CD14-positive monocyte (primary cell): ENCODE measurements at regions not wholly inside any gene's neighbourhood (a gene's known extent, or its start where the extent isn't known, plus 50 kb on each side); places are given as distances from the start of the nearest gene placed in this dataset.

Source experiments
- DNase-seq, 3 donors: peaks; one replicate each; pipeline ENCODE4 v3.0.0-alpha.2; 2011 to 2022
- H2AFZ ChIP-seq: 2 replicates; pipeline ENCODE4 v1.6.0; 2012; ENCODE audit warnings: mild to moderate bottlenecking, low read depth, low read length, inconsistent platforms; ENCODE audit not compliant: insufficient read depth, poor library complexity, severe bottlenecking
- H3K27ac ChIP-seq, 2 donors: 1 replicate in 1 of 2; 2 replicates in 1 of 2; pipeline ENCODE4 v1.5.1; 2012 to 2013; ENCODE audit warnings: low read length in 2 of 2, control low read depth in 1 of 2, inconsistent platforms in 1 of 2, low read depth in 1 of 2, mild to moderate bottlenecking in 1 of 2
- H3K27me3 ChIP-seq, 2 donors: one replicate each; pipeline versions ENCODE4 v1.6.0 to v1.6.1; 2011 to 2013; ENCODE audit warnings: low read length in 2 of 2; ENCODE audit not compliant: control insufficient read depth in 2 of 2, insufficient read depth in 2 of 2
- H3K36me3 ChIP-seq, 2 donors: replicated peaks in 1 of 2; 1 replicate in 1 of 2; 2 replicates in 1 of 2; pipeline versions ENCODE4 v1.5.1 to v1.6.1; 2012 to 2013; ENCODE audit warnings: low read length in 2 of 2, control low read depth in 1 of 2, inconsistent platforms in 1 of 2, mild to moderate bottlenecking in 1 of 2; ENCODE audit not compliant: insufficient read depth in 2 of 2, control insufficient read depth in 1 of 2
- H3K4me1 ChIP-seq, 2 donors: 1 replicate in 1 of 2; 2 replicates in 1 of 2; pipeline versions ENCODE4 v1.5.1 to v1.6.1; 2012 to 2013; ENCODE audit warnings: low read length in 2 of 2, control low read depth in 1 of 2, inconsistent platforms in 1 of 2, mild to moderate bottlenecking in 1 of 2, moderate library complexity in 1 of 2; ENCODE audit not compliant: insufficient read depth in 2 of 2, control insufficient read depth in 1 of 2
- H3K4me2 ChIP-seq: replicated peaks from 2 replicates; pipeline ENCODE3; 2012; ENCODE audit warnings: low read length, moderate library complexity, mild to moderate bottlenecking; ENCODE audit not compliant: poor library complexity, severe bottlenecking; ENCODE audit errors: extremely low read depth
- H3K4me3 ChIP-seq, 3 experiments: fragments of 200-600 bp in 1 of 3; sonication (generic) in 1 of 3; replicated peaks in 1 of 3; 1 replicate in 2 of 3; 2 replicates in 1 of 3; pipeline ENCODE4 v1.5.1; 2011 to 2013; ENCODE audit warnings: low read length in 3 of 3, mild to moderate bottlenecking in 3 of 3, control low read depth in 2 of 3, low read depth in 2 of 3, inconsistent platforms in 1 of 3, moderate library complexity in 1 of 3
- H3K79me2 ChIP-seq: 2 replicates; pipeline ENCODE4 v1.6.0; 2012; ENCODE audit warnings: mild to moderate bottlenecking, control low read depth, inconsistent platforms, low read length, moderate library complexity; ENCODE audit not compliant: insufficient read depth
- H3K9ac ChIP-seq: 2 replicates; pipeline ENCODE4 v1.6.0; 2017; ENCODE audit warnings: low read length, mild to moderate bottlenecking; ENCODE audit not compliant: insufficient read depth, poor library complexity, severe bottlenecking
- H3K9me3 ChIP-seq, 2 donors: replicated peaks in 1 of 2; 1 replicate in 1 of 2; 2 replicates in 1 of 2; pipeline versions ENCODE4 v1.5.1 to v1.6.1; 2012 to 2013; ENCODE audit warnings: low read length in 2 of 2, control low read depth in 1 of 2; ENCODE audit not compliant: control insufficient read depth in 1 of 2, insufficient read depth in 1 of 2
- H4K20me1 ChIP-seq: 2 replicates; pipeline ENCODE4 v1.6.0; 2012; ENCODE audit warnings: mild to moderate bottlenecking, low read length, control low read depth, moderate library complexity; ENCODE audit not compliant: insufficient read depth
- H3K27ac Mint-ChIP-seq, 7 donors: one replicate each; pipeline ENCODE4 v1.8.0; 2020; ENCODE audit warnings: mild to moderate bottlenecking in 7 of 7, mixed read lengths in 7 of 7, moderate library complexity in 6 of 7, inconsistent platforms in 2 of 7
- H3K27me3 Mint-ChIP-seq, 3 donors: one replicate each; pipeline ENCODE4 v1.8.0; 2021 to 2022; ENCODE audit warnings: low read depth in 3 of 3, mild to moderate bottlenecking in 3 of 3, mixed read lengths in 3 of 3, moderate library complexity in 3 of 3, inconsistent platforms in 1 of 3
- H3K36me3 Mint-ChIP-seq, 2 donors: one replicate each; pipeline ENCODE4 v1.8.0; 2020; ENCODE audit warnings: mixed read lengths in 2 of 2, inconsistent platforms in 1 of 2, mild to moderate bottlenecking in 1 of 2
- H3K4me1 Mint-ChIP-seq: one replicate; pipeline ENCODE4 v1.8.0; 2020; ENCODE audit warnings: mild to moderate bottlenecking, mixed read lengths
- H3K4me3 Mint-ChIP-seq, 2 donors: one replicate each; pipeline ENCODE4 v1.8.0; 2020; ENCODE audit warnings: mild to moderate bottlenecking in 2 of 2, mixed read lengths in 2 of 2, moderate library complexity in 1 of 2
- H3K9me3 Mint-ChIP-seq, 7 donors: one replicate each; pipeline ENCODE4 v1.8.0; 2020 to 2022; ENCODE audit warnings: mixed read lengths in 7 of 7, mild to moderate bottlenecking in 6 of 7, moderate library complexity in 6 of 7, inconsistent platforms in 2 of 7
- CTCF ChIP-seq: fragments of 200-600 bp; IDR thresholded peaks from one replicate; pipeline ENCODE4 v1.8.0; 2022; ENCODE audit warnings: antibody characterized with exemption, mild to moderate bottlenecking
- WGBS: methylation state at CpG from one replicate; pipeline ENCODE4 v1.1.5; 2013; ENCODE audit warnings: missing lambda C conversion rate; ENCODE audit not compliant: insufficient coverage; 5-methylcytosine and 5-hydroxymethylcytosine counted together
- intact Hi-C, 2 donors: fragments of 100-400 bp; cut with micrococcal nuclease; formaldehyde crosslinking; loops; one replicate each; pipeline versions ENCODE4 v1.15.0 to v1.15.1; 2023

GRCh38 chr9:14499976-14500375 lies 186.0 kb upstream of the NFIB start:
- DNase-seq = no peak
- Histone ChIP-seq H3K79me2 (no peaks in the 10 kb centered on the region), H2AFZ (no peak overlapping the region), H3K27ac (no peak overlapping the region), H3K4me2 (no peak overlapping the region), H4K20me1 (no peaks in the 10 kb centered on the region), H3K4me3 (no peak overlapping the region), H3K9ac (no peak overlapping the region), H3K36me3 (no peaks in the 10 kb centered on the region), H3K27me3 (no peaks in the 10 kb centered on the region), H3K4me1 (no peaks in the 10 kb centered on the region), H3K9me3 (no peaks in the 10 kb centered on the region)
- intact Hi-C loops = no loop called here
- no peak overlapping the region for H3K4me3 Mint-ChIP-seq
- H3K27ac Mint-ChIP-seq = no peak overlapping the region
- H3K36me3 Mint-ChIP-seq = no peaks in the 10 kb centered on the region
- H3K4me1 Mint-ChIP-seq = no peaks in the 10 kb centered on the region
- H3K27me3 Mint-ChIP-seq = peaks cover 0 to 2% (median 0%) of the 10 kb centered on the region in 3 donors
- no peak for TF ChIP-seq CTCF
- H3K9me3 Mint-ChIP-seq = no peaks in the 10 kb centered on the region
- WGBS = 100% methylated on average over 3 of the region's 6 CpGs

GRCh38 chr9:14498824-14499223 lies 184.9 kb upstream of the NFIB start:
- DNase-seq = no peak
- no peaks in the 10 kb centered on the region for H3K4me1 ChIP-seq
- no peaks in the 10 kb centered on the region for H3K9me3 Mint-ChIP-seq
- H3K4me1 Mint-ChIP-seq = no peaks in the 10 kb centered on the region
- TF ChIP-seq CTCF = no peak
- 100% methylated on average over 2 of the region's 5 CpGs for WGBS
- peaks cover 0 to 2% (median 0%) of the 10 kb centered on the region in 3 donors for H3K27me3 Mint-ChIP-seq
- no peak overlapping the region for H3K4me3 Mint-ChIP-seq
- H3K4me2 ChIP-seq = no peak overlapping the region
- H3K79me2 ChIP-seq = no peaks in the 10 kb centered on the region
- H3K27ac Mint-ChIP-seq = no peak overlapping the region
- no peak overlapping the region for H2AFZ ChIP-seq
- intact Hi-C loops = no loop called here
- no peak overlapping the region for H3K27ac ChIP-seq
- H3K36me3 Mint-ChIP-seq = no peaks in the 10 kb centered on the region
- H3K36me3 ChIP-seq = no peaks in the 10 kb centered on the region
- H3K4me3 ChIP-seq = no peak overlapping the region
- H3K27me3 ChIP-seq = no peaks in the 10 kb centered on the region
- H4K20me1 ChIP-seq = no peaks in the 10 kb centered on the region
- no peak overlapping the region for H3K9ac ChIP-seq
- H3K9me3 ChIP-seq = no peaks in the 10 kb centered on the region
